RWPE2 (cell line): ENCODE measurements at regions not wholly inside any gene's neighbourhood (a gene's known extent, or its start where the extent isn't known, plus 50 kb on each side); places are given as distances from the start of the nearest gene placed in this dataset.

Experiments
- ATAC-seq: fragments of 200-7000 bp; cut with Tn5 transposase; 3 replicates; pipeline ENCODE4 v1.9.1; 2021; ENCODE audit warnings: low read depth
- DNase-seq: peaks from one replicate; pipeline ENCODE4 v3.0.0-alpha.2; 2020; ENCODE audit warnings: low spot score
- H3K27ac ChIP-seq: fragments of 450-650 bp; 2 replicates; pipeline ENCODE4 v1.5.1; 2017; ENCODE audit warnings: mild to moderate bottlenecking; ENCODE audit not compliant: poor library complexity, severe bottlenecking
- H3K27me3 ChIP-seq: fragments of 250-450 bp; sonication (Bioruptor Pico); 2 replicates; pipeline ENCODE4 v1.5.1; 2021; ENCODE audit warnings: mild to moderate bottlenecking, moderate library complexity; ENCODE audit not compliant: insufficient read depth, poor library complexity, severe bottlenecking
- H3K36me3 ChIP-seq: fragments of 250-450 bp; sonication (Bioruptor Pico); 2 replicates; pipeline ENCODE4 v1.5.1; 2020; ENCODE audit warnings: low read depth, mild to moderate bottlenecking, moderate library complexity
- H3K4me1 ChIP-seq: fragments of 250-450 bp; sonication (Bioruptor Pico); 2 replicates; pipeline ENCODE4 v1.5.1; 2021; ENCODE audit warnings: mild to moderate bottlenecking, moderate library complexity; ENCODE audit not compliant: insufficient read depth, poor library complexity, severe bottlenecking
- H3K4me3 ChIP-seq: fragments of 250-450 bp; sonication (Bioruptor Pico); 2 replicates; pipeline ENCODE4 v1.5.1; 2021; ENCODE audit warnings: mild to moderate bottlenecking, moderate library complexity; ENCODE audit not compliant: severe bottlenecking
- H3K9me3 ChIP-seq: fragments of 250-450 bp; sonication (Bioruptor Pico); 2 replicates; pipeline ENCODE4 v1.5.1; 2021; ENCODE audit warnings: mild to moderate bottlenecking, moderate library complexity; ENCODE audit not compliant: severe bottlenecking
- TF ChIP-seq, protein P1 (sequence below): fragments of 450-650 bp; IDR thresholded peaks from one replicate; pipeline ENCODE4 v1.5.1; 2017; ENCODE audit warnings: mild to moderate bottlenecking, moderate library complexity; ENCODE audit not compliant: poor library complexity, severe bottlenecking

DNA sequence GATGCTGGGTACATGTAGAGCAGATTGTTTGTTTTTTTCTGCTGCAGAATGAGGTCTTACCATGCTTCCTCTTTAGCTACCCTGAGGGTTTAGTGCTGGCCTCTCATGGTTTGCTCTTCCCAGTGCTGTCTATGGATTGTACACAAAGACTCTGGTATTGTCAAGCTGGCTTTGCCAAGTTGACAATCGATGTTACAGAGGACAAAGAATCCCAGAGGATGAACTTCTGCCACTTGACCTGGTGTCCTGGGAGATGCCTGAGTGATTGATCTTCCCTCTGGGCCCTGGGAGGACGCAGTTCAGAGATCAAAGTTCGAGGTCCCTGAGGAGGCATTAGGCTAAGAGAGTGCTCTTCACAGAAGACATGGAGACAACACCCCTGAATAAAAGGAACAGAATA lies 865.4 kb downstream of the CCSER2 start:
- DNase-seq (no peak), ATAC-seq (no peak)
- Histone ChIP-seq H3K4me1 (no peaks in the 10 kb centered on the region), H3K9me3 (no peaks in the 10 kb centered on the region), H3K36me3 (no peaks in the 10 kb centered on the region), H3K27ac (no peak overlapping the region), H3K4me3 (no peak overlapping the region), H3K27me3 (no peaks in the 10 kb centered on the region)
- TF ChIP-seq, protein P1, sequence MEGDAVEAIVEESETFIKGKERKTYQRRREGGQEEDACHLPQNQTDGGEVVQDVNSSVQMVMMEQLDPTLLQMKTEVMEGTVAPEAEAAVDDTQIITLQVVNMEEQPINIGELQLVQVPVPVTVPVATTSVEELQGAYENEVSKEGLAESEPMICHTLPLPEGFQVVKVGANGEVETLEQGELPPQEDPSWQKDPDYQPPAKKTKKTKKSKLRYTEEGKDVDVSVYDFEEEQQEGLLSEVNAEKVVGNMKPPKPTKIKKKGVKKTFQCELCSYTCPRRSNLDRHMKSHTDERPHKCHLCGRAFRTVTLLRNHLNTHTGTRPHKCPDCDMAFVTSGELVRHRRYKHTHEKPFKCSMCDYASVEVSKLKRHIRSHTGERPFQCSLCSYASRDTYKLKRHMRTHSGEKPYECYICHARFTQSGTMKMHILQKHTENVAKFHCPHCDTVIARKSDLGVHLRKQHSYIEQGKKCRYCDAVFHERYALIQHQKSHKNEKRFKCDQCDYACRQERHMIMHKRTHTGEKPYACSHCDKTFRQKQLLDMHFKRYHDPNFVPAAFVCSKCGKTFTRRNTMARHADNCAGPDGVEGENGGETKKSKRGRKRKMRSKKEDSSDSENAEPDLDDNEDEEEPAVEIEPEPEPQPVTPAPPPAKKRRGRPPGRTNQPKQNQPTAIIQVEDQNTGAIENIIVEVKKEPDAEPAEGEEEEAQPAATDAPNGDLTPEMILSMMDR, result no peak

DNA sequence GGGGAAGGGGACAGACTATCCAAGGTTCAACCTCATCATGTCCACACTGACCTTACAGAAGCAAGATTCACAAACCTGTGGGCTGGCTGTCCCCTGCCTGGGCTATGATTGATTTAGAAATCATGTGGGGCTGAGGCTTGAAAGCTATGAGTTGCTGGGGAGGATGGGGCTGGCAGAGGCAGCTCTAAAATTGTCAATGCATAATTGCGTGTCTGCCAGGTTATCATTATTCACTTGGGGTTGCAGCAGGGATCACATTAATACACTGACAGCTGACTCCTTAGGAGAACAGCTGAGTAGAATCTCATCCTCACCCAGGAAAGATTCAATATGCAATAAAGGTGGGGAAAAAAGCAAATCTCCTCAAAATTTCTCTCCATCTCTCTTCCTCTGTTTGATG lies 866.3 kb downstream of the CCSER2 start:
- DNase-seq (no peak), ATAC-seq (no peak)
- Histone ChIP-seq H3K36me3 (no peaks in the 10 kb centered on the region), H3K9me3 (no peaks in the 10 kb centered on the region), H3K27me3 (no peaks in the 10 kb centered on the region), H3K4me1 (no peaks in the 10 kb centered on the region), H3K27ac (no peak overlapping the region), H3K4me3 (no peak overlapping the region)
- TF ChIP-seq, protein P1, result no peak

DNA sequence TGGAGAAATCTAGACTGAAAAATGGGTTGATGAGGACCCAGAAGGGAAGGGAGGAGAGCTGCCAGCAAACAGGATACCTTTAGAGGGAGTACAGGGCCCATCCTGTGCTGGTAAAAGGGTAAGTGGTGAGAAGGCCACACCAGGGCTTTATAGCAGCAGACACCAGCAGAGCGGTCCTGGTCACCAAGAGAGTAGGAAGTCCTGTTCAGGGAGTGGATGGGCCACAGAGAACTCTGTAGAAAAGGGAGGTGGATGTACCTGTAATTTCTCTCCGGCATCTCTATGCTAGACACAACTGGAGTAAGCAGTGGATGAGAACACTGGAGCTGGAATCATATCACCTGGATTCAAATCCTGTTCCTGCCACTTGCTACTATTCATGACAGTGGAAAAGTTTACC lies 867.2 kb downstream of the CCSER2 start:
- no peaks in the 10 kb centered on the region for H3K27me3 ChIP-seq
- no peak overlapping the region for H3K27ac ChIP-seq
- H3K36me3 ChIP-seq, result no peaks in the 10 kb centered on the region
- H3K4me3 ChIP-seq, result no peak overlapping the region
- TF ChIP-seq, protein P1, result no peak
- ATAC-seq (no peak), DNase-seq (no peak)
- H3K9me3 ChIP-seq, result no peaks in the 10 kb centered on the region
- no peaks in the 10 kb centered on the region for H3K4me1 ChIP-seq

DNA sequence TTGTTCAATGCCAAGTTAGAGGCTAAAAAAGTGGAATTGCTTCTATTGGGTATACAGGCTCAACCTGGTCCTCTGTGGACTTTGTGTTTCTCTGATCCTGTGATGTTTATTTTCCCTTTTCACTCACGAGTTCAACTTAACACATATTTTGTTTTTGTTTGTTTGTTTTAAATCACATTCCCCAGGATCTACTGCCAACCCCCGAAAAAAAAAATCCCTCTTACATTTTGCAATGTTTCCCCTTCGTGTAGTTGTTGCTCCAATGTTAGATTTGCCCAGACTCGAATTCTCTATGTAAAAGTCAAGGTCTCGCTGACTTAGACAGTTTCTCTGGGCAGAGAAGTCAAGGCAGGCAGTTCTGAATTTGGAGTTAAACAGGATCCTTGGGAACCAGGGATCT lies 876.4 kb downstream of the CCSER2 start:
- TF ChIP-seq, protein P1, result no peak
- DNase-seq, result no peak
- Histone ChIP-seq H3K36me3 (no peaks in the 10 kb centered on the region), H3K4me3 (no peak overlapping the region), H3K9me3 (no peaks in the 10 kb centered on the region), H3K4me1 (no peaks in the 10 kb centered on the region), H3K27ac (no peak overlapping the region), H3K27me3 (no peaks in the 10 kb centered on the region)
- ATAC-seq, result no peak

DNA sequence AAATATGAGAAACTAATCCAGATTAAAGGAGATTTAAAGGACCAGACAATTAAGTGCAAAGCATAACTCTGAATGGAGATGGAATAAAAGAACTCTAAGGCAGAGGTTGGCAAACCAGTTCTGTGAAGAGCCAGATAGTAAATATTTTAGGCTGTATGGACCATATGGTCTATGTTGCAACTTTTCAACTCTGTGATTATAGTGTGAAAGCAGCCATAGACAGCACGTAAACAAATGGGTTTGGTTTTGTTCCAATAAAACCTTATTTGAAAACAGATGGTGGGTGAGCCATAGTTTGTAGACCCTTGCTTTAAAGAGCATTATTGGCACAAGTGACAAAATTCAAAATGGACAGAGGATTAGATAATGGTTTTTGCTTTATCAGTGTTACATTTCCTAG lies 884.1 kb downstream of the CCSER2 start:
- H3K4me3 ChIP-seq, result no peak overlapping the region
- no peaks in the 10 kb centered on the region for H3K4me1 ChIP-seq
- H3K27ac ChIP-seq, result no peak overlapping the region
- DNase-seq (no peak), ATAC-seq (no peak)
- H3K9me3 ChIP-seq, result no peaks in the 10 kb centered on the region
- H3K36me3 ChIP-seq, result no peaks in the 10 kb centered on the region
- TF ChIP-seq, protein P1, result no peak
- no peaks in the 10 kb centered on the region for H3K27me3 ChIP-seq
